WTC11 (cell line): ENCODE measurements at regions not wholly inside any gene's neighbourhood (a gene's known extent, or its start where the extent isn't known, plus 50 kb on each side); places are given as distances from the start of the nearest gene placed in this dataset.

Experiments used
- ATAC-seq: fragments of 200-7000 bp; cut with Tn5 transposase; 2 replicates; pipeline ENCODE4 v1.10.0; 2021; ENCODE audit warnings: mild to moderate bottlenecking, moderate library complexity
- CTCF ChIA-PET: fragments of 300-600 bp; sonication (Branson Sonifier 250); formaldehyde crosslinking; loops from one replicate; lab custom pipeline; 2021; ENCODE audit warnings: antibody characterized with exemption; lab: Charles Lee
- POLR2A ChIA-PET: fragments of 350-600 bp; sonication (Branson Sonifier 250); formaldehyde crosslinking; loops from one replicate; lab custom pipeline; 2021; ENCODE audit warnings: antibody characterized with exemption; lab: Charles Lee
- DNase-seq: peaks from one replicate; pipeline ENCODE4 v3.0.0; 2021; ENCODE audit warnings: low spot score
- H3K27ac Mint-ChIP-seq: 2 replicates; pipeline ENCODE4 v1.8.0; 2021; ENCODE audit warnings: mixed read lengths
- H3K27me3 Mint-ChIP-seq: 2 replicates; pipeline ENCODE4 v1.8.0; 2021; ENCODE audit warnings: low read depth, mild to moderate bottlenecking, moderate library complexity, mixed read lengths
- H3K36me3 Mint-ChIP-seq: 2 replicates; pipeline ENCODE4 v1.8.0; 2021; ENCODE audit warnings: mixed read lengths
- H3K4me1 Mint-ChIP-seq: 2 replicates; pipeline ENCODE4 v1.8.0; 2022; ENCODE audit warnings: mixed read lengths
- H3K4me3 Mint-ChIP-seq: 2 replicates; pipeline ENCODE4 v1.8.0; 2021; ENCODE audit warnings: mild to moderate bottlenecking, moderate library complexity, mixed read lengths
- H3K9me3 Mint-ChIP-seq: 2 replicates; pipeline ENCODE4 v1.8.0; 2021; ENCODE audit warnings: mixed read lengths
- ATF1 ChIP-seq: sonication (generic); formaldehyde crosslinking; IDR thresholded peaks from 2 replicates; pipeline ENCODE4 v1.8.1; 2023; ENCODE audit warnings: mild to moderate bottlenecking, moderate library complexity, missing genetic modification reagents
- CTCF ChIP-seq: fragments of 200-600 bp; IDR thresholded peaks from 2 replicates; pipeline ENCODE4 v1.8.0; 2022; ENCODE audit warnings: antibody characterized with exemption
- FOXK1 ChIP-seq: sonication (generic); formaldehyde crosslinking; IDR thresholded peaks from 2 replicates; pipeline ENCODE4 v1.8.0; 2022; ENCODE audit warnings: mild to moderate bottlenecking, moderate library complexity, missing genetic modification reagents
- GRHL2 ChIP-seq: fragments of 250-450 bp; sonication (Bioruptor Pico); IDR thresholded peaks from 2 replicates; pipeline ENCODE4 v1.8.0; 2022; ENCODE audit warnings: mild to moderate bottlenecking, moderate library complexity; ENCODE audit not compliant: insufficient replicate concordance, severe bottlenecking
- IRF1 ChIP-seq: sonication (generic); formaldehyde crosslinking; IDR thresholded peaks from 2 replicates; pipeline ENCODE4 v1.8.0; 2023; ENCODE audit warnings: missing genetic modification reagents
- KAT7 ChIP-seq: sonication (generic); formaldehyde crosslinking; IDR thresholded peaks from 2 replicates; pipeline ENCODE4 v1.8.1; 2023; ENCODE audit warnings: missing genetic modification reagents, mild to moderate bottlenecking, borderline replicate concordance
- NFYB ChIP-seq: sonication (generic); formaldehyde crosslinking; conservative IDR thresholded peaks from 2 replicates; pipeline ENCODE4 v1.8.0; 2022; ENCODE audit warnings: low read depth, missing genetic modification reagents
- OVOL2 ChIP-seq: fragments of 250-450 bp; sonication (Bioruptor Pico); IDR thresholded peaks from 2 replicates; pipeline ENCODE4 v1.9.0; 2021; ENCODE audit warnings: mild to moderate bottlenecking, borderline replicate concordance
- PRDM15 ChIP-seq: sonication (generic); formaldehyde crosslinking; IDR thresholded peaks from 2 replicates; pipeline ENCODE4 v1.8.0; 2022; ENCODE audit warnings: missing genetic modification reagents
- PRRX2 ChIP-seq: fragments of 250-450 bp; sonication (Bioruptor Pico); IDR thresholded peaks from 2 replicates; pipeline ENCODE4 v1.8.0; 2021; ENCODE audit warnings: mild to moderate bottlenecking
- SP1 ChIP-seq: sonication (generic); formaldehyde crosslinking; conservative IDR thresholded peaks from 2 replicates; pipeline ENCODE4 v1.8.1; 2022; ENCODE audit warnings: missing genetic modification reagents
- TCF7 ChIP-seq: sonication (generic); formaldehyde crosslinking; IDR thresholded peaks from 2 replicates; pipeline ENCODE4 v1.8.0; 2022; ENCODE audit warnings: mild to moderate bottlenecking, low read depth, missing genetic modification reagents, moderate library complexity
- ZMAT4 ChIP-seq: fragments of 250-450 bp; sonication (Bioruptor Pico); IDR thresholded peaks from 2 replicates; pipeline ENCODE4 v1.9.0; 2021; ENCODE audit warnings: mild to moderate bottlenecking
- ZNF138 ChIP-seq: sonication (generic); formaldehyde crosslinking; conservative IDR thresholded peaks from 2 replicates; pipeline ENCODE4 v1.8.1; 2022; ENCODE audit warnings: mild to moderate bottlenecking, moderate library complexity, missing genetic modification reagents
- ZNF232 ChIP-seq: sonication (generic); formaldehyde crosslinking; IDR thresholded peaks from 2 replicates; pipeline ENCODE4 v1.8.0; 2022; ENCODE audit warnings: mild to moderate bottlenecking, missing genetic modification reagents
- ZNF416 ChIP-seq: fragments of 250-450 bp; sonication (Bioruptor Pico); IDR thresholded peaks from 2 replicates; pipeline ENCODE4 v1.9.0; 2021; ENCODE audit warnings: mild to moderate bottlenecking, inconsistent platforms
- TF ChIP-seq, protein P1 (sequence below): sonication (generic); formaldehyde crosslinking; IDR thresholded peaks from 2 replicates; pipeline ENCODE4 v1.8.0; 2022; ENCODE audit warnings: mild to moderate bottlenecking, missing genetic modification reagents

DNA sequence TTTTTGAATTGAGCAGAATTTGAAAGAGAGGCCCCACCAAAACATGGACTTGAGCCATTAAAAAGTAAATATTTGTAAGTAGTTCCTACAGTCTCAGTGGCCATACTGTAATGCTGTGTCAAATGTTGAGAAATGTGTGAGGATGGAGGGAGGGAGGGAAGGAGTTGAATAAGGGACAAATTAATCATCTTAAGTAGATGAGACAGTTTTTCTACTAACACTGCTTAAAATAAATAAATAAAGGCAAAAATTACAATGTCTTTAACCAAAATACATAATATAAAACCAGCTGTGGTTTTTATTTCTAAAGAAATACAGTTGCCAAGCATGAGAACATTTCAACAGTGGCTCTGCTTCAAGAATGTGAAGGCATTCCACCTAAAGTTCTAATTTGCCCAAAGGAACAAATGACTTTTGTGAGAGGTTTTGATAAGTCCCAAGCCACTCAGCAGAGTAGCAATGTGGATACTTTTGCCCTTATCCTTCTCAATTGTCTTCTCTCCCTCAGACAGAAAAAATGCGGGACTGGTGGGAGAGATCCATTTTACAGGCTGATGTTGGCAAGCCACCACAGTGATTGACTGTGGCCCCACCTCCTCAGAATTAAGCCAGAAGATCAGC is 427.0 kb upstream of the RARB start:
- ChIA-PET POLR2A (no interaction called here), CTCF (no interaction called here)
- ATAC-seq: no peak
- no peak overlapping the region for H3K4me3 Mint-ChIP-seq
- no peak overlapping the region for H3K27ac Mint-ChIP-seq
- TF ChIP-seq ZNF416 (CRISPR knock-in tag): no peak
- TF ChIP-seq, all 79 proteins: peak for 0
- no peaks in the 10 kb centered on the region for H3K9me3 Mint-ChIP-seq
- H3K36me3 Mint-ChIP-seq: no peaks in the 10 kb centered on the region
- DNase-seq: no peak
- H3K27me3 Mint-ChIP-seq: no peaks in the 10 kb centered on the region
- H3K4me1 Mint-ChIP-seq: no peaks in the 10 kb centered on the region

GRCh38 chr3:25002052-25002451 is 426.0 kb upstream of the RARB start:
- DNase-seq (no peak), ATAC-seq (no peak)
- Mint-ChIP-seq H3K27ac (no peak overlapping the region), H3K4me1 (peaks cover 5% of the 10 kb centered on the region), H3K9me3 (no peaks in the 10 kb centered on the region), H3K36me3 (no peaks in the 10 kb centered on the region), H3K4me3 (no peak overlapping the region), H3K27me3 (no peaks in the 10 kb centered on the region)
- ChIA-PET CTCF (no interaction called here), POLR2A (no interaction called here)
- no peak for TF ChIP-seq SP1 (CRISPR knock-in tag)
- no peak for TF ChIP-seq KAT7 (CRISPR knock-in tag)
- TF ChIP-seq PRRX2 (CRISPR knock-in tag): no peak
- TF ChIP-seq ZNF138 (CRISPR knock-in tag): no peak
- no peak for TF ChIP-seq IRF1 (CRISPR knock-in tag)
- TF ChIP-seq NFYB (CRISPR knock-in tag): no peak
- no peak for TF ChIP-seq ZMAT4
- no peak for TF ChIP-seq GRHL2
- TF ChIP-seq ATF1 (CRISPR knock-in tag): no peak
- TF ChIP-seq ZNF232 (CRISPR knock-in tag): no peak
- TF ChIP-seq, protein P1, sequence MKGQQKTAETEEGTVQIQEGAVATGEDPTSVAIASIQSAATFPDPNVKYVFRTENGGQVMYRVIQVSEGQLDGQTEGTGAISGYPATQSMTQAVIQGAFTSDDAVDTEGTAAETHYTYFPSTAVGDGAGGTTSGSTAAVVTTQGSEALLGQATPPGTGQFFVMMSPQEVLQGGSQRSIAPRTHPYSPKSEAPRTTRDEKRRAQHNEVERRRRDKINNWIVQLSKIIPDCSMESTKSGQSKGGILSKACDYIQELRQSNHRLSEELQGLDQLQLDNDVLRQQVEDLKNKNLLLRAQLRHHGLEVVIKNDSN (CRISPR knock-in tag): no peak
- TF ChIP-seq FOXK1 (CRISPR knock-in tag): no peak
- TF ChIP-seq PRDM15 (CRISPR knock-in tag): no peak
- TF ChIP-seq TCF7 (CRISPR knock-in tag): no peak
- TF ChIP-seq CTCF: no peak
- TF ChIP-seq OVOL2 (CRISPR knock-in tag): no peak
